ENCODE measurements at regions not wholly inside any gene's neighbourhood (a gene's known extent, or its start where the extent isn't known, plus 50 kb on each side); places are given as distances from the start of the nearest gene placed in this dataset.

- TF ChIP-seq CTCF (IDR thresholded peaks at IDR 0.05): no peak
- TF ChIP-seq POLR2A (IDR thresholded peaks at IDR 0.05): no peak
These were observed 142.8 kb upstream of the VCX2 start for GRCh38 chrX:8313844-8314243.
